Epithelial cell of esophagus (primary cell): ENCODE measurements at regions not wholly inside any gene's neighbourhood (a gene's known extent, or its start where the extent isn't known, plus 50 kb on each side); places are given as distances from the start of the nearest gene placed in this dataset.

Source experiments
- DNase-seq: peaks from one replicate; pipeline ENCODE4 v3.0.0; 2010; ENCODE audit warnings: low read depth
- H3K4me3 ChIP-seq: 2 replicates; pipeline ENCODE4 v1.5.1; 2011; ENCODE audit warnings: mild to moderate bottlenecking, low read length, control low read depth
- CTCF ChIP-seq: IDR thresholded peaks from 2 replicates; pipeline ENCODE4 v1.5.1; 2011; ENCODE audit warnings: low read depth, mild to moderate bottlenecking, low read length, control low read depth, inconsistent platforms; ENCODE audit not compliant: insufficient read depth; ENCODE audit errors: missing control alignments

- TF ChIP-seq CTCF: no peak
- no peak for DNase-seq
- H3K4me3 ChIP-seq: no peak overlapping the region
Observed at GRCh38 chr4:14478504-14478903, 523.8 kb upstream of the CPEB2 start.

- no peak overlapping the region for H3K4me3 ChIP-seq
- no peak for TF ChIP-seq CTCF
Observed at GRCh38 chr4:14496408-14496807, 505.9 kb upstream of the CPEB2 start.

GRCh38 chr4:14496969-14497368 lies 505.3 kb upstream of the CPEB2 start:
- TF ChIP-seq CTCF: no peak
- DNase-seq: no peak
- H3K4me3 ChIP-seq: no peak overlapping the region

More at GRCh38 chr4:14496408-14496807, 505.9 kb upstream of the CPEB2 start:
- DNase-seq: no peak

GRCh38 chr4:14504162-14504561 lies 498.1 kb upstream of the CPEB2 start:
- DNase-seq: no peak
- no peak overlapping the region for H3K4me3 ChIP-seq
- TF ChIP-seq CTCF: no peak

GRCh38 chr4:14513471-14513870 lies 488.8 kb upstream of the CPEB2 start:
- no peak for TF ChIP-seq CTCF
- peak; percentile 17 for DNase-seq
- no peak overlapping the region for H3K4me3 ChIP-seq

- no peak for TF ChIP-seq CTCF
- DNase-seq: no peak
- H3K4me3 ChIP-seq: no peak overlapping the region
Observed at GRCh38 chr4:14515556-14515955, 486.7 kb upstream of the CPEB2 start.

GRCh38 chr4:14518136-14518535 lies 484.1 kb upstream of the CPEB2 start:
- no peak overlapping the region for H3K4me3 ChIP-seq
- DNase-seq: no peak
- no peak for TF ChIP-seq CTCF
